ENCODE measurements at regions not wholly inside any gene's neighbourhood (a gene's known extent, or its start where the extent isn't known, plus 50 kb on each side); places are given as distances from the start of the nearest gene placed in this dataset.
A peak's percentile ranks its signal among the peaks of the same experiment; 100 is the strongest.
"Not testable (repeated sequence)": the region's sequence is repeated elsewhere in the genome, so short reads cannot be mapped to it uniquely, and the experiment has no call there.

GRCh38 chr10:42883993-42884983, 101.7 kb downstream of the BMS1 start:
- no peak for DNase-seq

GRCh38 chr10:42885491-42886270, 103.1 kb downstream of the BMS1 start:
- no peak for DNase-seq

- no peak for DNase-seq
These were observed 105.3 kb downstream of the BMS1 start for GRCh38 chr10:42887734-42888503.

GRCh38 chr10:42888504-42889095, 106.0 kb downstream of the BMS1 start:
- DNase-seq, result no peak

- DNase-seq, result no peak
These were observed 114.1 kb downstream of the BMS1 start for GRCh38 chr10:42896735-42897134.

- no peak for DNase-seq
These were observed 115.7 kb downstream of the BMS1 start for GRCh38 chr10:42898037-42898960.

- DNase-seq, result no peak
These were observed 116.4 kb downstream of the BMS1 start for GRCh38 chr10:42899036-42899435.

GRCh38 chr10:42900346-42900745, 117.8 kb downstream of the BMS1 start:
- not testable (repeated sequence) for DNase-seq

- no peak for DNase-seq
These were observed 128.8 kb downstream of the BMS1 start for GRCh38 chr10:42911359-42911758.

- DNase-seq, result no peak
These were observed 134.4 kb downstream of the BMS1 start for GRCh38 chr10:42916974-42917373.

GRCh38 chr10:42917821-42918220, 135.2 kb downstream of the BMS1 start:
- DNase-seq, result no peak

- DNase-seq, result no peak
These were observed 139.4 kb downstream of the BMS1 start for GRCh38 chr10:42921951-42922350.

- DNase-seq, result no peak
These were observed 141.9 kb downstream of the BMS1 start for GRCh38 chr10:42924484-42924883.

- DNase-seq, result no peak
These were observed 144.2 kb downstream of the BMS1 start for GRCh38 chr10:42926843-42927242.

- no peak for DNase-seq
These were observed 145.5 kb downstream of the BMS1 start for GRCh38 chr10:42928064-42928463.

- no peak for DNase-seq
These were observed 146.6 kb downstream of the BMS1 start for GRCh38 chr10:42929236-42929635.

- no peak for DNase-seq
These were observed 146.9 kb upstream of the RET start for GRCh38 chr10:42929993-42930392.

- no peak for DNase-seq
These were observed 146.2 kb upstream of the RET start for GRCh38 chr10:42930516-42931192.

- no peak for DNase-seq
These were observed 144.8 kb upstream of the RET start for GRCh38 chr10:42932116-42932515.

GRCh38 chr10:42932735-42933447, 144.0 kb upstream of the RET start:
- peak; percentile 73 for DNase-seq
